ENCODE measurements at regions not wholly inside any gene's neighbourhood (a gene's known extent, or its start where the extent isn't known, plus 50 kb on each side); places are given as distances from the start of the nearest gene placed in this dataset.

DNA sequence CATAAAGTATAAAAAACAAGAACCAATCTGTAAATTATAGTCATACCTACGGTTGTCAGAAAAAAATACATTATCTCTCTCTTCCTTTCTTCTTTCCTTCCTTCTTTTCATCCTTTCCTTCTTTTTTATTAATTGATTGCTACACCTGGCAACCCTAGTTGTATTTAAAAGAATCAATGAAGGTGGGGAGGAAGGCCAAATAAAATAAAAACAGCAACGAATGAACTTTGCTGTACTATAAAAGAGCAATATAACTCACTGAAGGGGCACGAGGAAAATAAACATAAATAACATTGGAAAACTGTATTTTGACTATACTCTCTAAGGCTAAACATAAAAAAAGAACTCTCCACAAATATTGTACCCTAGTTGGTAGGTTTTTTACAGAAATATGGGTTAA lies 898.2 kb upstream of the USP15 start:
- H3K36me3 Mint-ChIP-seq: no peaks in the 10 kb centered on the region
- H3K4me1 Mint-ChIP-seq (ENCODE audit: unreplicated experiment): no peaks in the 10 kb centered on the region
- no peaks in the 10 kb centered on the region for H3K27me3 Mint-ChIP-seq
- no peaks in the 10 kb centered on the region for H3K9me3 Mint-ChIP-seq
- no peak for TF ChIP-seq CTCF (conservative IDR thresholded peaks at IDR 0.05)
- no peak overlapping the region for H3K4me3 Mint-ChIP-seq
- DNase-seq (ENCODE audit: extremely low spot score, unreplicated experiment): no peak
- no peak overlapping the region for H3K27ac Mint-ChIP-seq

DNA sequence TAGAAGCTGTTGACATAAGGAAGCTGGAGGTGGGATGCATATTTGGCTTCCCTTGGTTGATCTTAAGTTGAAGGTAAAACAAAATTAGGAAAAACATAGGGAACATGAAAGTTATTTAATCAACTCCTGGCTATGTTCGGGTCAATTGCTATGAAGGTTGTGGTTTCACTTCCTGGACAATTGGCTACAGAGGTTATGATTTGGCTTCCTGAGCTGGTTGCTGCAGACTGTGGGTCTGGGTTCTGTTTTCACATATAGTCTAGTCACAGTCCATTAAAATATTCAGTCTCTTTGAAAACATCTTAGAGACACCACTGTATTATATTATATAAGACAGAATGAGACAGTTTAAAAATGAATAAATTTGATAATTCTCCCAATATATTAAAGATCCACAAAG lies 895.2 kb upstream of the USP15 start:
- TF ChIP-seq CTCF (conservative IDR thresholded peaks at IDR 0.05): no peak
- no peak for DNase-seq (ENCODE audit: extremely low spot score, unreplicated experiment)
- no peaks in the 10 kb centered on the region for H3K9me3 Mint-ChIP-seq
- H3K27ac Mint-ChIP-seq: no peak overlapping the region
- no peaks in the 10 kb centered on the region for H3K27me3 Mint-ChIP-seq
- no peaks in the 10 kb centered on the region for H3K4me1 Mint-ChIP-seq (ENCODE audit: unreplicated experiment)
- H3K4me3 Mint-ChIP-seq: no peak overlapping the region
- H3K36me3 Mint-ChIP-seq: no peaks in the 10 kb centered on the region

DNA sequence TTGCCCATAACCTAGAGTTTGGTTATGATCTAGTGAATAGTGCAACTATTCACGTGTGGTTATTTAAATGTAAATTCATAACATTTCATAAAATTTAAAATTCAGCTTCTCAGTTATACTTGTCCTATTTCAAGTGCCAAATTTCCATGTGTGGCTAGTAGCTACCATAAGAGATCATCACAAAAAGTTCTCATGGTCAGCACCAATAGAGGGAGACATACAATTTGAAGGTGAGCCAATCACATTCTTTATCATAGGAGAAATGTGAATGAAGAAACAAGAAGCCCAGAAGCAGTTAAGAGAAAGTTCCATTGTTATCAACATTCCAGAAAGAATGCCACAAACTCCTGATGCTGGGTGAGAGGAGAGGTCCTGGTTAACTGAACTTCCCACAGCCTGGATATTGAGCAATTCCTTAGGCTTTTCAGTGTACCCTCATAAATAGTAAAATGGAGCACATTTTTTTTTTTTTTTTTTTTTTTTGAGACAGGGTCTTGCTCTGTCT lies 892.9 kb upstream of the USP15 start:
- Mint-ChIP-seq H3K27ac (no peak overlapping the region), H3K27me3 (no peaks in the 10 kb centered on the region), H3K4me3 (no peak overlapping the region), H3K4me1 (ENCODE audit: unreplicated experiment) (no peaks in the 10 kb centered on the region), H3K36me3 (no peaks in the 10 kb centered on the region), H3K9me3 (no peaks in the 10 kb centered on the region)
- no peak for DNase-seq (ENCODE audit: extremely low spot score, unreplicated experiment)
- TF ChIP-seq CTCF (conservative IDR thresholded peaks at IDR 0.05): no peak

- H3K4me3 Mint-ChIP-seq: no peak overlapping the region
- no peaks in the 10 kb centered on the region for H3K36me3 Mint-ChIP-seq
- TF ChIP-seq CTCF (conservative IDR thresholded peaks at IDR 0.05): no peak
- no peaks in the 10 kb centered on the region for H3K27me3 Mint-ChIP-seq
- H3K27ac Mint-ChIP-seq: no peak overlapping the region
- H3K4me1 Mint-ChIP-seq (ENCODE audit: unreplicated experiment): no peaks in the 10 kb centered on the region
- no peak for DNase-seq (ENCODE audit: extremely low spot score, unreplicated experiment)
- no peaks in the 10 kb centered on the region for H3K9me3 Mint-ChIP-seq
These were observed 890.8 kb upstream of the USP15 start for GRCh38 chr12:61369241-61369910.

DNA sequence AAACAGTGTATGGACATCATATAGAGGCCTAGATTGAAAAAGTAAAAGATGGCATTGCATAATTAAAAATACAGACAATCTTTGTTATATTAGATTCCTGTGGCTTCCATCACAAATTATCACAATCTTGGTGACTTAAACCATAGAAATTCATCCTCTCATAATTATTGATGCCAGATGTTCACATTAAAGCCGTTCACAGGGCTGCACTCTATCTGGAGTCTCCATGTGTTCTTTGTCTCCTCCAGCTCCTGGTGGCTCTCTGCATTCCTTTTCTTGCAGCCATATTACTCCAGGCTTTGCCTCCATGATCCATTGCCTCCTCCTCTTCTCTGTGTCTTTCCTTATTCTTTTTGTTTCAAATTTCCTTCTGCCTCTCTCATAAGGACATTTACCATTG lies 875.7 kb upstream of the USP15 start:
- Mint-ChIP-seq H3K4me1 (ENCODE audit: unreplicated experiment) (no peaks in the 10 kb centered on the region), H3K9me3 (no peaks in the 10 kb centered on the region), H3K36me3 (no peaks in the 10 kb centered on the region), H3K27me3 (no peaks in the 10 kb centered on the region), H3K4me3 (no peak overlapping the region), H3K27ac (no peak overlapping the region)
- TF ChIP-seq CTCF (conservative IDR thresholded peaks at IDR 0.05): no peak
- DNase-seq (ENCODE audit: extremely low spot score, unreplicated experiment): no peak
